Esophagus muscularis mucosa (tissue), 4 donors: ENCODE measurements at regions not wholly inside any gene's neighbourhood (a gene's known extent, or its start where the extent isn't known, plus 50 kb on each side); places are given as distances from the start of the nearest gene placed in this dataset.

Experiments used
- DNase-seq: peaks from one replicate; pipeline ENCODE4 v3.0.0-alpha.2; 2017; ENCODE audit errors: extremely low spot score
- H3K27ac ChIP-seq, 4 donors: fragments of 200-600 bp; sonication (generic); replicated peaks in 1 of 4; 1 replicate in 3 of 4; 2 replicates in 1 of 4; pipeline ENCODE4 v1.5.1; 2016 to 2019; ENCODE audit warnings: mild to moderate bottlenecking in 1 of 4
- H3K27me3 ChIP-seq, 4 donors: fragments of 200-600 bp; sonication (generic); one replicate each; pipeline versions ENCODE4 v1.5.1 to v1.6.0; 2016 to 2019
- H3K36me3 ChIP-seq, 4 donors: fragments of 200-600 bp; sonication (generic); one replicate each; pipeline ENCODE4 v1.5.1; 2016 to 2019
- H3K4me1 ChIP-seq, 4 donors: fragments of 200-600 bp; sonication (generic); one replicate each; pipeline ENCODE4 v1.5.1; 2016 to 2019
- H3K4me3 ChIP-seq, 4 donors: fragments of 200-600 bp; sonication (generic); 1 replicate in 2 of 4; 2 replicates in 2 of 4; pipeline ENCODE4 v1.5.1; 2016 to 2019; ENCODE audit warnings: mild to moderate bottlenecking in 4 of 4, moderate library complexity in 1 of 4
- H3K9me3 ChIP-seq, 4 donors: fragments of 200-600 bp; sonication (generic); 1 replicate in 3 of 4; 2 replicates in 1 of 4; pipeline ENCODE4 v1.5.1; 2016 to 2019
- CTCF ChIP-seq, 3 experiments: fragments of 200-600 bp in 2 of 3; fragments of 450-650 bp in 1 of 3; sonication (generic) in 2 of 3; IDR thresholded peaks; one replicate each; pipeline ENCODE4 v1.5.1; 2017 to 2019; ENCODE audit warnings: antibody characterized with exemption in 3 of 3, mild to moderate bottlenecking in 2 of 3, moderate library complexity in 1 of 3
- EP300 ChIP-seq: sonication (generic); formaldehyde crosslinking; IDR thresholded peaks from one replicate; pipeline ENCODE4 v1.6.1; 2017; ENCODE audit warnings: antibody characterized with exemption
- POLR2A ChIP-seq: fragments of 450-650 bp; IDR thresholded peaks from one replicate; pipeline ENCODE4 v1.6.1; 2017; ENCODE audit warnings: antibody characterized with exemption, moderate library complexity, mild to moderate bottlenecking, low read depth
- POLR2AphosphoS5 ChIP-seq, 2 donors: sonication (generic); formaldehyde crosslinking; IDR thresholded peaks; one replicate each; pipeline ENCODE4 v1.6.1; 2017; ENCODE audit warnings: antibody characterized with exemption in 2 of 2
- WGBS: methylation state at CpG from one replicate; pipeline ENCODE4 v1.1.5; 2018; 5-methylcytosine and 5-hydroxymethylcytosine counted together
- intact Hi-C: fragments of 100-400 bp; cut with DNase I; formaldehyde crosslinking; loops from one replicate; pipeline ENCODE4 v1.15.1; 2023

- H3K27me3 ChIP-seq, result no peaks in the 10 kb centered on the region
- WGBS, result 100% methylated on average over 1 of the region's 1 CpG
- H3K4me1 ChIP-seq, result no peaks in the 10 kb centered on the region
- H3K4me3 ChIP-seq, result no peak overlapping the region
- TF ChIP-seq POLR2AphosphoS5 (IDR thresholded peaks at IDR 0.05), result no peak
- no peak for TF ChIP-seq CTCF (IDR thresholded peaks at IDR 0.05)
- TF ChIP-seq EP300, result no peak
- no peak for TF ChIP-seq POLR2A
- H3K27ac ChIP-seq, result no peak overlapping the region
- no peak for DNase-seq
- no peaks in the 10 kb centered on the region for H3K36me3 ChIP-seq
- H3K9me3 ChIP-seq, result no peaks in the 10 kb centered on the region
- intact Hi-C loops, result no loop called here
These were observed 1267.6 kb downstream of the SLC16A7 start for GRCh38 chr12:60863421-60863820.

GRCh38 chr12:60872219-60872618 lies 1276.4 kb downstream of the SLC16A7 start:
- TF ChIP-seq POLR2A, result no peak
- DNase-seq, result no peak
- Histone ChIP-seq H3K36me3 (no peaks in the 10 kb centered on the region), H3K27ac (no peak overlapping the region), H3K4me1 (peaks cover 0 to 9% (median 6%) of the 10 kb centered on the region in 4 donors), H3K4me3 (no peak overlapping the region), H3K27me3 (no peaks in the 10 kb centered on the region), H3K9me3 (no peaks in the 10 kb centered on the region)
- intact Hi-C loops, result no loop called here
- 87% methylated on average over 5 of the region's 7 CpGs for WGBS

- Histone ChIP-seq H3K4me1 (peaks cover 0 to 9% (median 6%) of the 10 kb centered on the region in 4 donors), H3K27ac (no peak overlapping the region), H3K36me3 (no peaks in the 10 kb centered on the region), H3K4me3 (no peak overlapping the region), H3K27me3 (no peaks in the 10 kb centered on the region), H3K9me3 (no peaks in the 10 kb centered on the region)
- DNase-seq, result no peak
- TF ChIP-seq CTCF (IDR thresholded peaks at IDR 0.05) (no peak), POLR2AphosphoS5 (IDR thresholded peaks at IDR 0.05) (no peak), EP300 (no peak), POLR2A (no peak)
- intact Hi-C loops, result no loop called here
- 40% methylated on average over 2 of the region's 13 CpGs for WGBS
These were observed 1277.3 kb downstream of the SLC16A7 start for GRCh38 chr12:60872850-60873713.

- DNase-seq, result no peak
- H3K4me3 ChIP-seq, result no peak overlapping the region
- H3K36me3 ChIP-seq, result no peaks in the 10 kb centered on the region
- intact Hi-C loops, result no loop called here
- H3K27ac ChIP-seq, result no peak overlapping the region
- H3K27me3 ChIP-seq, result no peaks in the 10 kb centered on the region
- TF ChIP-seq POLR2A, result no peak
- no peak for TF ChIP-seq CTCF (IDR thresholded peaks at IDR 0.05)
- no peak for TF ChIP-seq POLR2AphosphoS5 (IDR thresholded peaks at IDR 0.05)
- no peak for TF ChIP-seq EP300
- H3K4me1 ChIP-seq, result peaks cover 0 to 9% (median 6%) of the 10 kb centered on the region in 4 donors
- H3K9me3 ChIP-seq, result no peaks in the 10 kb centered on the region
These were observed 1278.3 kb downstream of the SLC16A7 start for GRCh38 chr12:60874091-60874490.

GRCh38 chr12:60920841-60921495 lies 1325.1 kb downstream of the SLC16A7 start:
- no peaks in the 10 kb centered on the region for H3K36me3 ChIP-seq
- H3K4me1 ChIP-seq, result no peaks in the 10 kb centered on the region
- H3K9me3 ChIP-seq, result no peaks in the 10 kb centered on the region
- H3K27me3 ChIP-seq, result no peaks in the 10 kb centered on the region
- WGBS, result 79% methylated on average over 2 of the region's 2 CpGs
- no peak for DNase-seq
- no peak overlapping the region for H3K4me3 ChIP-seq
- intact Hi-C loops, result no loop called here
- H3K27ac ChIP-seq, result no peak overlapping the region
- TF ChIP-seq CTCF (IDR thresholded peaks at IDR 0.05) (no peak), POLR2AphosphoS5 (IDR thresholded peaks at IDR 0.05) (no peak), POLR2A (no peak), EP300 (no peak)
